DMS79 (cell line): ENCODE measurements at regions not wholly inside any gene's neighbourhood (a gene's known extent, or its start where the extent isn't known, plus 50 kb on each side); places are given as distances from the start of the nearest gene placed in this dataset.

Source experiments
- DNase-seq: peaks from one replicate; lab custom pipeline; 2025; lab: John Stamatoyannopoulos, UW

DNA sequence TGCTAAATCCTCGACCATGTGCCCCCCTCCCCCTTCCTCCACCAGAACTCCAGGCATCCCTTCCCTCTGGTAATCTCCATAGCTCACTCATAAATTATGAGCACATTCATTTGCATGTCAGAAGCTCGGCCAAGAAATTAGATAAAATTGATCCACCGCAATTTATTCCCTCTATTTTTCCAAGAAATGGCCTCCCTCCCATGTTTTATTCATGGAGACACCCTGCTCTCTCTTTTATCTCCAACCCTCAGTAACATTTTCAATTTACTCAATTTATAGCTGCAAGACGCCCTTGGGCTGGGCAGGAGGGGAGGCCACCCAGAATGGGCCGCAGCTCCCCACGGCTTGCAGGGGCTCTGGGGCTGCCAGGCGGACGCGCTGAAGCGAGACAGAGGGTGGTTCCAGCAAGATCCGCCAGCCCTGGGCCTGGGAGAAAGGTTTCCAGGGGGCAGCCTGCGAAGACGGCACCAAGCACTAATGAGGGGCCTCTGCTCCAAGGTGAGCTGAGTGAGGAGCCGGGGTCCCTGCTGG is 54.7 kb upstream of the ZNF423 start:
- DNase-seq: no peak

DNA sequence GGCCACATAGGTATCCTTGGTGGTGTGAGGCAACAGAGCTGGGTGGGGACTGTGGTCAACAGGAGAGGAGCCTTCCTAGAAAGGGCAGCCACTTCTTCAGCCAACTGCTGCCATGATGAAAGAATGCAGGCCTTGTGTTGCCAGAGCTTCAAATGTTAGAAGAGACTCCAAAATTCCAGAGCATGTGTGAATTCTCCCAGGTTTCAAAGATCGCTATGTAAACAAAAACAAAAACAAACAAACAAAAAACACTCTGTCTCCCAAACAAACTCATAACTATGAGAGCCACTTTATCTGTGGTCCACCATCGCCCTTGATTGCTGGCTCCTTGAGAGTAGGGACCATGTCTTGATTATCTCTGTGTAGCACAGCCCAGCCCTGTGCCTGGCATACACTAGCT is 55.5 kb upstream of the ZNF423 start:
- no peak for DNase-seq

DNA sequence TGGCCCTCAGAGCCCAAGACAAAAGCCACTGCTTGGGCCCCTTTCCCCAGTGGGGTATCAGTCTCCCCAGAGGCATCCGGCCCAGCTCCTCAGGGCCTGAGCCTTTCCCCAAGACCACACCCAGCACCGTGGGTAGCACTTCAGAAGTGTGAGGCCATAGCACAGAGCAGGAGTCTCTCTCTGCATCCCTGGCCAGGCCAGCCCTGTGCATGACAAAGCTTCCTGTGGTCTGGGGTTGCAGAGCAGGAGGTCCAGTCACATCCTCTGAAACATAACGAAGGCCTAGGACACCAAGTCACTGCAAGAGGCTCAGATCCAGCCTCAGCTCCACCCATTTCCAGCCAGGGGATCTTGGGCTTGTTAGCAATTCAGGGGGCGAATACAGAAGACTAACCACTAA is 56.8 kb upstream of the ZNF423 start:
- DNase-seq: no peak

DNA sequence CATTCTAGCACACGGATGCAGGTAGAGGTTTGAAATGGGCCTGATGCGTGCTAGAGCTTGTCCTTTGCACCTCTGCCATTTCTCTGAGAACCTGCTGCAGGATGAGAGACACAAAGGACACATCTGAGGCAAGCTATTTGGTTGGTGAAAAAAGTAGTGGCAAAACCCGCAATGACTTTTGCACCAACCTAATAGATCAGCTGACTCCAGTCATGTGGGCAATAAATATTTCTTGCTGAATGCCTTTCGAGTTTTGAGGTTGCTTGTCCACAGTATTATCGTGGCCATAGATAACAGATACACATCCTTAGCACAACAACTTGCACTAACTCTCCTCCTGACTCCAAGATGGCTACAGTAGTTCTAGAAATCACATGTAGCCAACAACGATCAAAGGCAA is 57.8 kb upstream of the ZNF423 start:
- DNase-seq: no peak

DNA sequence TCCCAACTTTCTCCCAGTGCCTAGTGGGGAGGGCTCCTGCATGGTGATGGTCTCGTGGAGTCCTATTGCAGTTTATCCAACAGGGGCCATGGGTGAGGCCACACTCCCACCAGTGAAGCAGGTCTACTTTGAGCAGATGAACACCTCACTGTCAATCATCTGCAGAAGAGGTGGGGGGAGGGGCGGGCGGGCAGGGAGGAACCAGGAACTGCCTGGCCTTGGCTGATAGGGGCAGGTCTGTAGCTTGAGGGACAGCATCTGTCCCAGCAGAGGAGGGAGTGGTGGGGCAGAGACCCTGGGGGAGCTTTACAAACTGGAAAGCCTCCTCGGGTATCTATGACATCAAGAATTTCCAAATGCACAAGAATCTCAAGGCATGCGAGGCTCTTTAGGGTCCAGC is 58.7 kb upstream of the ZNF423 start:
- DNase-seq: no peak

DNA sequence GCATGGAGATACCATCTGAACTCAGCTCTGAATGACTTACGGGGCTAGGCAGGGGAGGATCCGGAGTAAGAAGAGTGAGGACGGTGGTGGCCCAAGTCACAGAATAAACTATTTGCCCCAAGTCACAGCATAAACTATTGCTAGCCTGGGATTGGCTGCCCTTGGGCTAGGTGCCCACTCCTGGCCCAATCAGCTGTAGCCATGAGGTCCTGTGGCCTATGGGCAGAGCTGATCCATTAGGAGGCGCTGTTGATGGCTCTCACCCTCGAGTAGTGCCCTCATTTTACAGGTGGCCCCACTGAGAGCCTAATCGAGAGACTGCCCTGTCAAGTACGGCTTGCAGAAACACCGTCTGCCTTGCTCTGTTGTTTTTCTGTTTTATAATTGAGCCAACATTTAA is 62.3 kb upstream of the ZNF423 start:
- DNase-seq: no peak

DNA sequence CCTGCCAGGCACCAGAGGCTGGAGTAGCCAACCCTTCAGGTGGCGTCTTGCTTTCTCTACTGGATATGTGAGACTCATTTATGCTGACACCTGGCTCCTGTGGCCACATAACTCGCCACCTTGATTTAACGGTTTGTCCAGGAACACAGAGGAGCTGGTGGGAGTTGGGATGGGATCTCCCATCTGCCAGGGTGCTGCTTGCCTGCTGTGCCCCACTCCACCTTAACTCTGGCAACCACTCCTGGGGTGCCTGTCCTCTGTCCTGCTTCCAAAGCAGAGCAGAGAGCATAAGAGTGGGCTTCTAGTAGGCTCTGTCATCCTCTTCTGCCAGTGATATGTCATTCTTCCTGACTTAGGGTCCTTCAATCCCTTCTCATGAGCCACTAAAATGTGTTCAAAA is 63.4 kb upstream of the ZNF423 start:
- DNase-seq: no peak

DNA sequence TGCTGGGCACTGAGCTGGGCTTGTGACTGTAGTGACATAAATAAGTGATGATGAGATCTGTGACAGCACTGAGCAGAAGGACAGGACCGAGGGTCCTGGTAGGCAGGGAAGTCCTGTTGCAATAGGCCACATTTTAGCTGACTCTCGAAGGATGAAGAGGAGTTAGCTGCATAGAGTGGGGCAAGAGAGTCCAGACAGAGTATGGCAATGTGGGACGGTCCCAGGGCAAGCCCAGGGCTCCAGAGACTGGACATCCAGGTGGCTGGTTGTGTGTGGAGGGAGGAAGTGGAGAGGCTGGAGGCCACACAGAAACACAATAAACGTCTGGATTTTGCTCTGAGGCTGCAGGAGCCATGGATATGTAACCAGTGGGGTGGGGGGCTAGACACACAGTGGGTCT is 64.5 kb upstream of the ZNF423 start:
- DNase-seq: no peak

DNA sequence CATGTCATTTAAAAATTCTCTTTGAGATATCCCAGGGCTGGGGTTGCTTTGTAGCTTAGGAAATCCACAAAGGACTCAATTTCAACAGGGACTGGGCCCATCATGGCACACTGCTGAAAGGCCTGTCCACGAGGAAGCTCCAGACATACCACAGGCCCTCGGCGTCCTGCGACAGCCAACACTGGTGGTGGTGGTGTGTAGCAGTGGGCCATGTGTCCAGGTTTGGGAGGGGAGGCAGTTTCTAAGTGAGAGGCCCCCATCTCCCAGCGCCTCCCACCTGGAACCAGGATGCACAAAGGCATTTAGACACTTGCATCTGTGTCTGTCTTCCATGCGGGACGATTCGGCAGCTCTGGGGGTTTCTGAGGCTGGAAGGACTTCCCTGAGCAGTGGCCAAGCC is 65.2 kb upstream of the ZNF423 start:
- DNase-seq: no peak

DNA sequence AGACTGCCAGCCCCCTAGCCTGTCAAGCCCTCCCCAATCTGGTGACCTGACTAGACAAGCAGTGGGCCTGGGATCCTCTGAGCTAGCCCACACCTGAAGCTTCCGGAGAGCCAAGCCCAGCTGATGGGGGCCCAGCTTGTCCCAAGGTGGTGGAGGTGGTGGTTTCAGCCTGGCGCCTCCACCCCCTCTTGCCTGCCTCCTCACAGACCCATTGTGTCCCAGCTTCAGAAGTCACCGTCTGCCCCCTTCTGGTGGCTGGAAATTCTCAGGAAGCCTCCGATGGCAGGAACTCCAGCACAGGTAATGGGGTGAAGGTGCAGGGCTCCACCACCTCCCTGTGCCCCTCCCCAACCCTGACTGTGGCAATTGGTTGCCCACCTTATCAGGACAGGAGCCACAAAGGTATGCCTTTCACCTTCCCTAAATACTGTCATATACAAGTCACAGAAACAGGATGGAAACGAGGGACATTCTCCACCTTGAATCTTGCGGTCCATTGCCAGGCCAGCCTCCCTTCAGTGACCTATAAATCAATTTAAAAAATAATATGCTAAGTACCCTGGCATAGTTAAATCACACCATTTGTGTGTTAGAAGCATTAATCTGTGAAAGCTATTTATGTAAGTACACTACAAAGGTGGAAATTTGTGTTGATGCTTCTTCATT is 66.0 kb upstream of the ZNF423 start:
- no peak for DNase-seq

DNA sequence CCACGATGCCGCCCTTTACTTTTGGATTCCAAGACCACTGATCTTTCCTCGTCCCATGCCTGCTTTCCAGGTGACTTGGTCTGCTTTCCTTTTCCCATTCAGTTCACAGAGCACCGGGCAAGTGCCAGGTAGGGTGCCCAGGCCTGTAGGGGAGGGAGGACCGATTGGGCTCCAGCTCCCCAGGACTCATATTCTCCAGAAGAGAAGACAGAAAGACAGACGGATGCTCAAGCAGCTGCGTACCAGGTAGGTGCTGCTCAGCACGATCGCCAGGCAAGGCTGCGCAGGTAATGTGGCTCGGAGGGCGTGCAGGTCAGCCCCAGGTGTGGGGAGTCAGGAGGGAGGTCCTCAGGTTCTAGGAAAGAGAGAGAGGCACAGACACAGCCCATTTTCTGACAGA is 67.5 kb upstream of the ZNF423 start:
- no peak for DNase-seq

DNA sequence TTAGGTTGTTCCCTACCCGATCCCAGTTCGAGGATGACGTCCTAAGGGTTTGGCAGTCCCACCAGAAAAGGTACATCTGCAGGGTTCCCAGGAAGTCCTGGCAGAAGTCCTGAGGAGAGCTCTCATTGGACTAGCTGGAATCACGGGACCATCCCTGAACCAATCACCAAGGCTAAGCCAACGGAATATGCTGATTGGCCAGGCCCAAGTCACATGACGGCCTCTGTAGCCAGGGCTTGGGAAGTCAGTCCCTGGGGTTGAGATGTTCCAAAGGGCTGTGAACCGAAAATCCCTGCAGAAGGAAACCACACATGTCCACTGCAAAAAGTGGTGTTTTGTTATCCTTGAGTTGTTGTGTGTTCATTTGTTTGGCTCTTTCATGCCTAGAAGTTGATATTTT is 68.2 kb upstream of the ZNF423 start:
- no peak for DNase-seq

DNA sequence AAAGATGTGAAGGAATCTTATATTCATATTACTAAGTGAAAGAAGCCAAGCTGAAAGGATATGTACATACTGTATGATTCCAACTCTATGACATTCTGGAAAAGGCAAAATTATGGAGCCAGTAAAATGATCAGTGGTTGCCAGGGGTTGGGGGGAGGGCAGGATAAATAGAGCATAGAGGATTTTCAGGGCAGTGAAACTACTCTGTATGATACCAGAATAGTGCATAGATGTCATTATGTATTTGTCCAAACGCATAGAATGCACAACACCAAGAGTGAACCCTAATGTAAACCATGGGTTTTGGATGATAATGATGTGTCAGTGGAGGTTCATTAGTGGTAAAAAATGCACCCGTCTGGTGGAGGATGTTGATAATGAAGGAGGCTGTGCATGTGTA is 71.0 kb upstream of the ZNF423 start:
- DNase-seq: no peak

DNA sequence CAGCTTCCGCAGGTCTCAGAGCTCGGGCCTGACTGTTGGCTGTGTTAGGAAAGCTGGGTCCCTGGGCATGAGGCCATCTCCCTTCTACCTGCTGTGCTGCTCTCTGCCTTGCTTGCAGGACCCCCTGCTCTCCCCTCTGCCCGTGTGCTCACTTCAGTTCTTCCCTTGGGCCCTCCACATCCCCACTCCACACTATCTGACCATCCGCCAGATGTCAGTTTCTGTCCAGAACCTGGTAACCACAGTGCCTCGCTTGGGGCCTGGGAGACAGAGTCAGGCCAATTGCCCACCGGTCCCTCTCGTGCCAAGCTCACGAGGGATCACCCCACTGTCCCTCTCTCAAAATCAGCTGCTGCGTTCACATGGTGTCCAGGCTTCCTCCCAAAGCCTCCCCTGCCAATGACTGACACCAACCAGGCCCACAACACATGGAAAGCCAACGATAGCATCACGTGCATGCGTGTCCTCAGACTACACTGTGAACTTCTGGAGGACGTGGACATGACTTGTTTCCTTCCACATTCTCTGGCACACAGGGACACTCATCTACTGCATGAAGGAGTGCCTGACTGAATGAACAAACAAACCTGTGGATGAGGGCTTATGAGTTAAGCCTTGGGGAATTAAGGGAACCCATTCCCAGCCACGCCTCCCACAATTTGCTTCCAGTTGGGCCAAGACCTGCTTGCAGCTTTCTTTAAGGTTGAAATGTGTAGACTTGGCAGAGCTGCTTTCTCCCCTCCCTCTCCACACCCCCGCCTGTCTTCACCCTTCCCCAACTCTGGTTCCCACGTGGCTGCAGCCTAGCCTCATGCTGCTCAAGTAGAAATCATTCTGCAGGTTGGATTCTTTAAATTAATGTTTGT is 72.5 kb upstream of the ZNF423 start:
- DNase-seq: no peak

DNA sequence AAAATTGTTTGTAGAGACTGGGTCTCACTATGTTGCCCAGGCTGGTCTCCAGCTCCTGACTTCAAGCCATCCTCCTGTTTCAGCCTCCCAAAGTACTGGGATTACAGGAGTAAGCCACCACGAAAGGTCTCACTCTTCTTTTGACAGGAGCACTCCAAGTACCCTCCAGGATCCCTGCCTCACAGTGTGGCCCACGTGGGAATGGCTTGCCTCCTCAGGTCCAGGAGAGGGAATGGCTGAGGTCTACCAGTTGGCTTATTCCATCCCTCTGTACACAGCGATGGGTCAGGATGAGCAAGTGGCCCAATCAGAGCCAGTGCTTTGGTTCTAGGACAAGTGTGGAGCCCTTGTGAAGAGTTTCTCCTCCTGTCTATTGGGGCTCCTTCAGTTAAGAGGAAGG is 73.7 kb upstream of the ZNF423 start:
- no peak for DNase-seq

DNA sequence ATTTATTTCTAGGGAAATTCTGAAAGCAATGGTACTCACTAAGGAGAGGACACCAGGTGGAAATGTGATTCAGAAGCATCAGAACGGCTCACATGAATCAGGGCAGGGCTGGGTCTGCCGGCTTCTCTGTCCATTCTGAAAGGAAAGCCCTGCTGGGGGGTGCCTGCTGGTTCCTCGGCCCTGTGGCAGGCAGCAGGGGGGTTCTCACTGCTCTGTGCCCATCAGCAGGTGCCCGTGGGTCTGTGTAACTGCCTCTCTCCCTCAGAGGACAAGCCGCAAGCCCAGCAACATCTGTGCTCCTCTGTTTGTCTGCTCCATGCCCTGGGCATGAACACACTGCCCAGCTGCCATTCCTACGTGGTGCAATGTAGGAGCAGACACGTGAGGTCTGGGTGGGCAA is 74.9 kb upstream of the ZNF423 start:
- DNase-seq: no peak

DNA sequence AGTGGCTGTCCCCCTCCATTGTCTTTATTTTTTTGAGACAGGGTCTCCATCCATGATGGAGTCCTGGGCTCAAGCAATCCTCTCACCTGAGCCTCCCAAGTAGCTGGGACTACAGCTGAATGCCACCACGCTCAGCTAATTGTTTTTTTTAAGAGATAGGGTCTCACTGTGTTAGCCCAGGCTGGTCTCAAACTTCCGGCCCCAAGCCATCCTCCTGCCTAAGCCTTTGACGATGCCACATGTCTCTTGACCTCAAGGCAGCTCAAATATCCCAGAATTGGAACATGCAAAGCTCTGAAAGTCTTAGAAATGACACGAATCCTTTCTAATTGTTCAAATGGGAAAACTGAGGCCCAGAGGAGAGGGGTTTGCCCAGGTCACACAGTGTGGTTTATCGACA is 75.4 kb upstream of the ZNF423 start:
- DNase-seq: no peak

DNA sequence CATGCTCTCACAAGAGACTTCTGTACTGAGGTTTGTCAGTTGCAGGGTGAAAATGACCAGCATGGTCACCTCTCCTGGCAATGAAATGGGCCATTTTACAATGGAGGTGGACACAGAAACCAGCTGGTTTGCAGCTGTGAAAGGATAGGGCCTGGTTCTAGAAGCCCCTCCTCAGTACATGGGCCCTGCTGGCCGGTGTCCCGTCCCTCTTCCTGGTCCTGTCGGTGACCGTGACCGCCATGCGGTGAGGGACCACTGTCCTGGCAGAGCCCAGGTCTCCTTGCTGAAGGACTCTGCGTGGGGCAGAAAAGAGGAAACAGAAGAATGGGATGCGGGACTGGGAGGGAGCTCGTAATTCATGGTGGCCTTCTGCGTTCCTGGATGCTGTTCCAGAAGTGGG is 76.0 kb upstream of the ZNF423 start:
- no peak for DNase-seq

DNA sequence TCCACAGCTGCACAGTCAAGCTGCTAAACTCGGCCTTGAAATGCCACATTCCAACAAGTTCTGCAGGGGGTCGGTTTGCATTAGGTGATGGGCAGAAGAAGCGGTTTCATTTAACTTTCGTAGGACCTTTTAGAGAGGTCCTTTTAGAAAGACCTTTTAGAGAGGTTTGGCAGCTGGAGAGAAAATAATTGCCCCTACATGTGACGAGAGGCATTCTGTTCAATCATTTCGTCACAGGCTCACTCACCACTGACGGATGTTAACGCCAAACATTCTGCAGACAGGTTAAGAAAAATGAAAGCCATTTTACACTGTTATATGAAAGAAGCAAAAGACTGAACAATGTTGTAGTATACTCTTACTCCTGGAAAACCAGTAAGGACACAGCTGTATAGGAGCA is 76.5 kb upstream of the ZNF423 start:
- no peak for DNase-seq

DNA sequence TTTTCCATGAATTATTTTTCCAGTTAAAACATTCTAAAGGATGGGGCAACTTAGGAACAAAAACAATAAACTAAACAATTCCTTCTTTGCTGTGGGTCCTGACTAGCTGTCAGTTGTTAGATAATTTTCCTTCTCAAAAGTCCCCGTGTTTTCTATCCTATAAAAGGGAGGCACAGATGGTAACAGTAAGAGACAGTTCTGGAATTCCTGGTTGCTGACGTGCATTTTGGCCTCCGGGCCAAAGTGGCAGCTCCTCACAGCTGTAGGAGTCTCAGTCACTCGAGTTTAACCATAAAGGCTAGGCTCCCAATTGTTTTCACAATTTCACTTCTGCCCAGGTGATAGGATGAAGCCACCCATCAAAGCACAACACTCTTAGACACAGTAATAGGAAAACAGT is 77.0 kb upstream of the ZNF423 start:
- no peak for DNase-seq

DNA sequence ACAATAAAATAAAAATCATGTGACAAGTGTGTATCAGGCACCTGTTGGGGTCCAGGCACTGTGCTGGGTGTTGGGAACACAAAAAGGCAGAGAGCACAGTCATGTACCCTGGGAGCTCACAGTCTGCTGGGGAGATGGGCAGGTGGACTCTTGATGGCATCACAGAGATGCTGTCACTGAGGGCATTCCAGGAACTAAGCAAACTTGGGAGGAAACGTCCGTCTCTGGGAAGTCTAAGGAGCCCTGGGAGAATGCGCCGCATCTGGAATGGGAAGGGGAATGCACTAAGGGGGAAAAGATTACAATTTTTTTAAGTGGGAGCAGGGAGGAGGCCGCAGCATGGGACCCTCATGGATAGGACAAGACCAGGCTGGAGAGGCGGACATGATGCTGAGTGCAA is 80.9 kb upstream of the ZNF423 start:
- no peak for DNase-seq

DNA sequence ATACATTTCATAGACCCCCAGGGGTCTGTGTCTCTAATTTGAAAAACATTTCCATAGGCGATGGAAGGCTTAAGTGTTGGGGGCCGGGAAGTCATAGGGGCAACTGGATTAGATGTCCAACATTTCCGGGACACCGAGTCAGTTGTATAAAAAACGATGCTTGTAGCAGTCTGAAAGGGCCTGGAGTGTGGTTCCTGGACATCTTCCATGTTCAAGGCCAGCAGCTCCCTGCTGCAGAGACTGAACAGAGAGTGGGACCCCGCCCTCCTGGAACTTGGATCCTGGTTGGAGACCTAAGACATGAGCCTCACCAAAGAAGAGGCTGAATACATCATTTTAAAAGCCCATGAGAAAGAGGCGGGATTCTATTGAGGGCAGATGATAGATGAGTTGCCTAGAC is 82.0 kb upstream of the ZNF423 start:
- DNase-seq: no peak

DNA sequence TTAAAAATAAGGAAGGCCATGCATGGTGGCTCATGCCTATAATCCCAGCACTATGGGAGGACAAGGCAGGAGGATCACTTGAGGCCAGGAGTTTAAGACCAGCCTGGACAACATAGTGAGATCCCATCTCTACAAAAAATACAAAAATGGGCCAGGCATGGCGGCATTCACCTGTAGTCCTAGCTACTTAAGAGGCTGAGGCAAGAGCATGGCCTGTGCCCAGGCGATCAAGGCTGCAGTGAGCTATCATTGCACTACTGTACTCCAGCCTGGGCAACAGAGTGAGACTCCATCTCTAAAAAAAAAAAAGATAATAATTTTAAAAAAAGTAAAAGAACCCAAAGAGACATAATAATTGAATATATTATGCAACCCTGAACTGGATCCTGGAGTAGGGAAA is 83.6 kb upstream of the ZNF423 start:
- DNase-seq: no peak
